IMR-90 (cell line): ENCODE measurements at regions not wholly inside any gene's neighbourhood (a gene's known extent, or its start where the extent isn't known, plus 50 kb on each side); places are given as distances from the start of the nearest gene placed in this dataset.
A peak's percentile ranks its signal among the peaks of the same experiment; 100 is the strongest.

ENCODE experiments used
- ATAC-seq: fragments of 200-7000 bp; cut with Tn5 transposase; 2 replicates; pipeline ENCODE4 v1.9.1; 2020; ENCODE audit warnings: low read depth, mild to moderate bottlenecking, moderate library complexity
- BruUV-seq: library from RNA; stranded (reverse); fragments of 400-500 nt; replicated peaks from 2 replicates; lab custom pipeline; 2021; lab: Mats Ljungman, UMichigan
- CTCF ChIA-PET: fragments of 300-600 bp; formaldehyde crosslinking; extraction: SDS; loops from one replicate; lab custom pipeline; 2021; ENCODE audit warnings: antibody characterized with exemption; lab: Yijun Ruan, JAX
- POLR2A ChIA-PET: fragments of 300-600 bp; sonication (Branson Sonifier 250); formaldehyde crosslinking; loops from one replicate; lab custom pipeline; 2022; ENCODE audit warnings: antibody characterized with exemption; ENCODE audit not compliant: unreplicated experiment; lab: Charles Lee
- DNase-seq: peaks from one replicate; pipeline ENCODE4 v3.0.0; 2013
- H2AFZ ChIP-seq: replicated peaks from 2 replicates; pipeline ENCODE3; 2013; ENCODE audit warnings: low read length, mild to moderate bottlenecking; ENCODE audit not compliant: poor library complexity
- H2AK5ac ChIP-seq: 2 replicates; pipeline ENCODE4 v1.6.1; 2013; ENCODE audit warnings: low read depth, low read length, inconsistent platforms
- H2AK9ac ChIP-seq: replicated peaks from 2 replicates; pipeline ENCODE3; 2013; ENCODE audit warnings: mild to moderate bottlenecking, low read depth, low read length, moderate library complexity; ENCODE audit not compliant: poor library complexity
- H2BK120ac ChIP-seq: 2 replicates; pipeline ENCODE4 v1.6.1; 2013; ENCODE audit warnings: low read depth, low read length, inconsistent platforms
- H2BK15ac ChIP-seq: 3 replicates; pipeline ENCODE4 v1.6.1; 2013; ENCODE audit warnings: low read depth, low read length, inconsistent platforms
- H2BK20ac ChIP-seq: 2 replicates; pipeline ENCODE4 v1.6.1; 2013; ENCODE audit warnings: low read depth, mild to moderate bottlenecking, inconsistent platforms, low read length, moderate library complexity
- H2BK5ac ChIP-seq: 2 replicates; pipeline ENCODE4 v1.6.1; 2013; ENCODE audit warnings: mild to moderate bottlenecking, low read depth, low read length, inconsistent platforms; ENCODE audit not compliant: poor library complexity, severe bottlenecking
- H3K14ac ChIP-seq: replicated peaks from 2 replicates; pipeline ENCODE4 v1.6.1; 2013; ENCODE audit warnings: low read depth, low read length, inconsistent platforms
- H3K18ac ChIP-seq: 2 replicates; pipeline ENCODE4 v1.6.1; 2013; ENCODE audit warnings: low read depth, low read length, control low read depth
- H3K23ac ChIP-seq: 2 replicates; pipeline ENCODE4 v1.6.1; 2013; ENCODE audit warnings: low read depth, low read length, inconsistent platforms
- H3K27ac ChIP-seq: 2 replicates; pipeline ENCODE4 v1.5.1; 2013; ENCODE audit warnings: mild to moderate bottlenecking, control low read depth, low read length; ENCODE audit not compliant: insufficient read depth
- H3K27me3 ChIP-seq: 2 replicates; pipeline ENCODE4 v1.6.1; 2013; ENCODE audit warnings: low read length; ENCODE audit not compliant: control insufficient read depth, insufficient read depth
- H3K36me3 ChIP-seq: 2 replicates; pipeline ENCODE4 v1.6.1; 2013; ENCODE audit warnings: low read length, mixed read lengths; ENCODE audit not compliant: control insufficient read depth, insufficient read depth
- H3K4ac ChIP-seq: 2 replicates; pipeline ENCODE4 v1.6.1; 2013; ENCODE audit warnings: low read depth, low read length, inconsistent platforms
- H3K4me1 ChIP-seq: 2 replicates; pipeline ENCODE4 v1.6.1; 2013; ENCODE audit warnings: low read length, mixed read lengths; ENCODE audit not compliant: control insufficient read depth, insufficient read depth
- H3K4me2 ChIP-seq: 2 replicates; pipeline ENCODE4 v1.6.1; 2013; ENCODE audit warnings: low read depth, mild to moderate bottlenecking, control low read depth, low read length, moderate library complexity
- H3K4me3 ChIP-seq: 2 replicates; pipeline ENCODE4 v1.5.1; 2013; ENCODE audit warnings: low read depth, mild to moderate bottlenecking, control low read depth, low read length, moderate library complexity; ENCODE audit not compliant: insufficient read depth
- H3K56ac ChIP-seq: 2 replicates; pipeline ENCODE4 v1.6.1; 2013; ENCODE audit warnings: low read length, inconsistent platforms; ENCODE audit not compliant: insufficient read depth; ENCODE audit errors: extremely low read depth
- H3K79me1 ChIP-seq, 2 experiments: 2 replicates each; pipeline ENCODE4 v1.6.1; 2013; ENCODE audit warnings: low read length in 2 of 2, inconsistent platforms in 1 of 2, low read depth in 1 of 2
- H3K9ac ChIP-seq: 2 replicates; pipeline ENCODE4 v1.6.1; 2013; ENCODE audit warnings: low read depth, low read length, control low read depth
- H3K9me1 ChIP-seq: 2 replicates; pipeline ENCODE4 v1.6.1; 2013; ENCODE audit warnings: low read length, inconsistent platforms; ENCODE audit not compliant: insufficient read depth
- H3K9me3 ChIP-seq: 2 replicates; pipeline ENCODE4 v1.6.1; 2013; ENCODE audit warnings: low read length; ENCODE audit not compliant: control insufficient read depth, insufficient read depth
- H4K20me1 ChIP-seq: 2 replicates; pipeline ENCODE4 v1.6.1; 2013; ENCODE audit warnings: low read length, inconsistent platforms; ENCODE audit not compliant: insufficient read depth
- H4K5ac ChIP-seq: 2 replicates; pipeline ENCODE4 v1.6.1; 2013; ENCODE audit warnings: mild to moderate bottlenecking, low read depth, low read length, control low read depth
- H4K8ac ChIP-seq, 2 experiments: 2 replicates each; pipeline ENCODE4 v1.6.1; 2013; ENCODE audit warnings: low read depth in 2 of 2, low read length in 2 of 2, control low read depth in 1 of 2, inconsistent platforms in 1 of 2
- H4K91ac ChIP-seq: 2 replicates; pipeline ENCODE4 v1.6.1; 2013; ENCODE audit warnings: low read depth, low read length, inconsistent platforms; ENCODE audit not compliant: insufficient read depth
- CEBPB ChIP-seq: IDR thresholded peaks from 2 replicates; pipeline ENCODE4 v1.6.1; 2012; ENCODE audit warnings: low read depth, low read length, improper control_type of control experiment
- ELK1 ChIP-seq: fragments of 150-350 bp; IDR thresholded peaks from 2 replicates; pipeline ENCODE4 v1.6.1; 2016; ENCODE audit warnings: low read depth, mild to moderate bottlenecking, low read length, moderate library complexity, borderline replicate concordance
- MAFK ChIP-seq: IDR thresholded peaks from 2 replicates; pipeline ENCODE4 v1.6.1; 2012; ENCODE audit warnings: low read depth, low read length, improper control_type of control experiment
- RCOR1 ChIP-seq: IDR thresholded peaks from 2 replicates; pipeline ENCODE4 v1.6.1; 2012; ENCODE audit warnings: mild to moderate bottlenecking, low read length, improper control_type of control experiment; ENCODE audit not compliant: insufficient replicate concordance
- WGBS, 2 experiments: methylation state at CpG; one replicate each; pipeline versions ENCODE4 v1.1.5 to v1.1.7; 2013; ENCODE audit warnings: missing lambda C conversion rate in 2 of 2; ENCODE audit not compliant: insufficient read length in 1 of 2; ENCODE audit errors: extremely low coverage in 2 of 2; 5-methylcytosine and 5-hydroxymethylcytosine counted together
- dilution Hi-C: fragments of 300-500 bp; cut with HindIII; formaldehyde crosslinking; loops from one replicate; pipeline ENCODE4 v1.14.3; 2018; ENCODE audit warnings: low sequenced_read_pairs; ENCODE audit not compliant: unreplicated experiment
- in situ Hi-C: fragments of 300-500 bp; cut with MboI; formaldehyde crosslinking; loops from 3 replicates; pipeline ENCODE4 v1.14.3; 2019; ENCODE audit warnings: low sequenced_read_pairs, inconsistent platforms, mixed read lengths
- intact Hi-C: fragments of 100-400 bp; cut with micrococcal nuclease; formaldehyde crosslinking; loops from 2 replicates; pipeline ENCODE4 v1.10.0; 2022

DNA sequence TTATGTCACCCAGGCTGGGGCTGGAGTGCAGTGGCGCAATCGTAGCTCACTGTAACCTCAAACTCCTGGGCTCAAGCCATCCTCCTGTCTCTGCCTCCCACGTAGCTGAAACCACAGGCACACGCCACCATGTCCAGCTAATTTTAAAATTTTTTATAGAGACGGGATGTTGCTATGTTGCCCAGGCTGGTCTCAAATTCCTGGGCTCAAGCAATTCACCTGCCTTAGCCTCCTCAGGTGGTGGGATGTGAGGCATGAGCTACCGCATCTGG is 123.2 kb upstream of the PARD3 start:
- no peaks in the 10 kb centered on the region for H3K36me3 ChIP-seq
- no peak overlapping the region for H3K4ac ChIP-seq
- intact Hi-C loops: no loop called here
- H2AFZ ChIP-seq: no peak overlapping the region
- POLR2A ChIA-PET: no interaction called here
- H3K23ac ChIP-seq: no peak overlapping the region
- H2BK20ac ChIP-seq: no peak overlapping the region
- DNase-seq: no peak
- H4K20me1 ChIP-seq: no peaks in the 10 kb centered on the region
- no peak overlapping the region for H3K14ac ChIP-seq
- in situ Hi-C loops: no loop called here
- H3K27me3 ChIP-seq: no peaks in the 10 kb centered on the region; the same call in 1 of the 2 replicates
- no peak overlapping the region for H2AK5ac ChIP-seq
- CTCF ChIA-PET: interaction anchor here (0.6 to 1.8 kb wide), 5 partner anchors 20 to 547 kb away, joined by 3 to 8 read pairs (median 4); no protein-coding TSS in a partner anchor
- H3K9me3 ChIP-seq: no peaks in the 10 kb centered on the region
- no CpG with 5 or more reads among the region's 6 CpGs for WGBS, 2 experiments
- H3K4me1 ChIP-seq: no peaks in the 10 kb centered on the region
- H3K4me3 ChIP-seq: no peak overlapping the region
- H3K79me1 ChIP-seq: no peaks in the 10 kb centered on the region
- H3K9ac ChIP-seq: no peak overlapping the region
- H4K91ac ChIP-seq: no peak overlapping the region
- H3K56ac ChIP-seq: no peak overlapping the region
- H4K8ac ChIP-seq: no peak overlapping the region
- H3K27ac ChIP-seq: no peak overlapping the region
- dilution Hi-C loops: no loop called here
- no peak overlapping the region for H3K4me2 ChIP-seq
- H4K5ac ChIP-seq: no peak overlapping the region
- TF ChIP-seq ELK1 (no peak), CEBPB (peak; percentile 60), MAFK (no peak), RCOR1 (no peak)
- no peaks in the 10 kb centered on the region for H3K9me1 ChIP-seq
- BruUV-seq: no TSS peak
- H2BK120ac ChIP-seq: no peak overlapping the region
- H3K18ac ChIP-seq: no peak overlapping the region
- H2BK5ac ChIP-seq: no peak overlapping the region
- H2AK9ac ChIP-seq: no peak overlapping the region
- ATAC-seq: no peak
- no peak overlapping the region for H2BK15ac ChIP-seq
